Ammon's horn (tissue), 1 donor: ENCODE measurements at regions not wholly inside any gene's neighbourhood (a gene's known extent, or its start where the extent isn't known, plus 50 kb on each side); places are given as distances from the start of the nearest gene placed in this dataset.
"Not testable (repeated sequence)": the region's sequence is repeated elsewhere in the genome, so short reads cannot be mapped to it uniquely, and the experiment has no call there.

Source experiments
- DNase-seq: peaks from one replicate; pipeline ENCODE4 v3.0.0-alpha.2; 2016; ENCODE audit warnings: low spot score

- DNase-seq = peak; percentile 18
These were observed 60.1 kb upstream of the E2F3 start for GRCh38 chr6:20341564-20341963.

- DNase-seq = not testable (repeated sequence)
These were observed 54.7 kb upstream of the E2F3 start for GRCh38 chr6:20346948-20347347.

- no peak for DNase-seq
These were observed 53.6 kb upstream of the E2F3 start for GRCh38 chr6:20348041-20348440.

GRCh38 chr6:20349225-20349624 lies 52.5 kb upstream of the E2F3 start:
- no peak for DNase-seq

- no peak for DNase-seq
These were observed 51.5 kb upstream of the E2F3 start for GRCh38 chr6:20350215-20350614.

- DNase-seq = no peak
These were observed 50.1 kb upstream of the E2F3 start for GRCh38 chr6:20351534-20351933.
